NB4 (cell line): ENCODE measurements at regions not wholly inside any gene's neighbourhood (a gene's known extent, or its start where the extent isn't known, plus 50 kb on each side); places are given as distances from the start of the nearest gene placed in this dataset.
A peak's percentile ranks its signal among the peaks of the same experiment; 100 is the strongest.

Experiments
- CTCF ChIP-seq: IDR thresholded peaks from one replicate; pipeline ENCODE4 v1.5.1; 2012; ENCODE audit warnings: low read depth, low read length
- MAX ChIP-seq: IDR thresholded peaks from 2 replicates; pipeline ENCODE4 v1.6.1; 2011; ENCODE audit warnings: low read depth, low read length
- MYC ChIP-seq: IDR thresholded peaks from 2 replicates; pipeline ENCODE4 v1.6.1; 2011; ENCODE audit warnings: low read depth, low read length
- POLR2A ChIP-seq: IDR thresholded peaks from 2 replicates; pipeline ENCODE4 v1.6.1; 2011; ENCODE audit warnings: mild to moderate bottlenecking; ENCODE audit not compliant: insufficient read length; ENCODE audit errors: extremely low read depth

- TF ChIP-seq CTCF (peak; percentile 28), POLR2A (no peak), MYC (no peak), MAX (no peak)
Observed at GRCh38 chr17:33689725-33690124, 396.6 kb upstream of the ASIC2 start.
